CD14-positive monocyte (primary cell): ENCODE measurements at regions not wholly inside any gene's neighbourhood (a gene's known extent, or its start where the extent isn't known, plus 50 kb on each side); places are given as distances from the start of the nearest gene placed in this dataset.

ENCODE experiments used
- DNase-seq, 3 donors: peaks; one replicate each; pipeline ENCODE4 v3.0.0-alpha.2; 2011 to 2022
- H2AFZ ChIP-seq: 2 replicates; pipeline ENCODE4 v1.6.0; 2012; ENCODE audit warnings: mild to moderate bottlenecking, low read depth, low read length, inconsistent platforms; ENCODE audit not compliant: insufficient read depth, poor library complexity, severe bottlenecking
- H3K27ac ChIP-seq, 2 donors: 1 replicate in 1 of 2; 2 replicates in 1 of 2; pipeline ENCODE4 v1.5.1; 2012 to 2013; ENCODE audit warnings: low read length in 2 of 2, control low read depth in 1 of 2, inconsistent platforms in 1 of 2, low read depth in 1 of 2, mild to moderate bottlenecking in 1 of 2
- H3K27me3 ChIP-seq, 2 donors: one replicate each; pipeline versions ENCODE4 v1.6.0 to v1.6.1; 2011 to 2013; ENCODE audit warnings: low read length in 2 of 2; ENCODE audit not compliant: control insufficient read depth in 2 of 2, insufficient read depth in 2 of 2
- H3K36me3 ChIP-seq, 2 donors: replicated peaks in 1 of 2; 1 replicate in 1 of 2; 2 replicates in 1 of 2; pipeline versions ENCODE4 v1.5.1 to v1.6.1; 2012 to 2013; ENCODE audit warnings: low read length in 2 of 2, control low read depth in 1 of 2, inconsistent platforms in 1 of 2, mild to moderate bottlenecking in 1 of 2; ENCODE audit not compliant: insufficient read depth in 2 of 2, control insufficient read depth in 1 of 2
- H3K4me1 ChIP-seq, 2 donors: 1 replicate in 1 of 2; 2 replicates in 1 of 2; pipeline versions ENCODE4 v1.5.1 to v1.6.1; 2012 to 2013; ENCODE audit warnings: low read length in 2 of 2, control low read depth in 1 of 2, inconsistent platforms in 1 of 2, mild to moderate bottlenecking in 1 of 2, moderate library complexity in 1 of 2; ENCODE audit not compliant: insufficient read depth in 2 of 2, control insufficient read depth in 1 of 2
- H3K4me2 ChIP-seq: replicated peaks from 2 replicates; pipeline ENCODE3; 2012; ENCODE audit warnings: low read length, moderate library complexity, mild to moderate bottlenecking; ENCODE audit not compliant: poor library complexity, severe bottlenecking; ENCODE audit errors: extremely low read depth
- H3K4me3 ChIP-seq, 3 experiments: fragments of 200-600 bp in 1 of 3; sonication (generic) in 1 of 3; replicated peaks in 1 of 3; 1 replicate in 2 of 3; 2 replicates in 1 of 3; pipeline ENCODE4 v1.5.1; 2011 to 2013; ENCODE audit warnings: low read length in 3 of 3, mild to moderate bottlenecking in 3 of 3, control low read depth in 2 of 3, low read depth in 2 of 3, inconsistent platforms in 1 of 3, moderate library complexity in 1 of 3
- H3K79me2 ChIP-seq: 2 replicates; pipeline ENCODE4 v1.6.0; 2012; ENCODE audit warnings: mild to moderate bottlenecking, control low read depth, inconsistent platforms, low read length, moderate library complexity; ENCODE audit not compliant: insufficient read depth
- H3K9ac ChIP-seq: 2 replicates; pipeline ENCODE4 v1.6.0; 2017; ENCODE audit warnings: low read length, mild to moderate bottlenecking; ENCODE audit not compliant: insufficient read depth, poor library complexity, severe bottlenecking
- H3K9me3 ChIP-seq, 2 donors: replicated peaks in 1 of 2; 1 replicate in 1 of 2; 2 replicates in 1 of 2; pipeline versions ENCODE4 v1.5.1 to v1.6.1; 2012 to 2013; ENCODE audit warnings: low read length in 2 of 2, control low read depth in 1 of 2; ENCODE audit not compliant: control insufficient read depth in 1 of 2, insufficient read depth in 1 of 2
- H4K20me1 ChIP-seq: 2 replicates; pipeline ENCODE4 v1.6.0; 2012; ENCODE audit warnings: mild to moderate bottlenecking, low read length, control low read depth, moderate library complexity; ENCODE audit not compliant: insufficient read depth
- H3K27ac Mint-ChIP-seq, 7 donors: one replicate each; pipeline ENCODE4 v1.8.0; 2020; ENCODE audit warnings: mild to moderate bottlenecking in 7 of 7, mixed read lengths in 7 of 7, moderate library complexity in 6 of 7, inconsistent platforms in 2 of 7
- H3K27me3 Mint-ChIP-seq, 3 donors: one replicate each; pipeline ENCODE4 v1.8.0; 2021 to 2022; ENCODE audit warnings: low read depth in 3 of 3, mild to moderate bottlenecking in 3 of 3, mixed read lengths in 3 of 3, moderate library complexity in 3 of 3, inconsistent platforms in 1 of 3
- H3K36me3 Mint-ChIP-seq, 2 donors: one replicate each; pipeline ENCODE4 v1.8.0; 2020; ENCODE audit warnings: mixed read lengths in 2 of 2, inconsistent platforms in 1 of 2, mild to moderate bottlenecking in 1 of 2
- H3K4me1 Mint-ChIP-seq: one replicate; pipeline ENCODE4 v1.8.0; 2020; ENCODE audit warnings: mild to moderate bottlenecking, mixed read lengths
- H3K4me3 Mint-ChIP-seq, 2 donors: one replicate each; pipeline ENCODE4 v1.8.0; 2020; ENCODE audit warnings: mild to moderate bottlenecking in 2 of 2, mixed read lengths in 2 of 2, moderate library complexity in 1 of 2
- H3K9me3 Mint-ChIP-seq, 7 donors: one replicate each; pipeline ENCODE4 v1.8.0; 2020 to 2022; ENCODE audit warnings: mixed read lengths in 7 of 7, mild to moderate bottlenecking in 6 of 7, moderate library complexity in 6 of 7, inconsistent platforms in 2 of 7
- CTCF ChIP-seq: fragments of 200-600 bp; IDR thresholded peaks from one replicate; pipeline ENCODE4 v1.8.0; 2022; ENCODE audit warnings: antibody characterized with exemption, mild to moderate bottlenecking
- WGBS: methylation state at CpG from one replicate; pipeline ENCODE4 v1.1.5; 2013; ENCODE audit warnings: missing lambda C conversion rate; ENCODE audit not compliant: insufficient coverage; 5-methylcytosine and 5-hydroxymethylcytosine counted together
- intact Hi-C, 2 donors: fragments of 100-400 bp; cut with micrococcal nuclease; formaldehyde crosslinking; loops; one replicate each; pipeline versions ENCODE4 v1.15.0 to v1.15.1; 2023

GRCh38 chr14:49957089-49957852 is 64.4 kb downstream of the ARF6 start:
- 100% methylated on average over 2 of the region's 7 CpGs for WGBS
- Histone ChIP-seq H3K27ac (no peak overlapping the region), H3K9ac (no peak overlapping the region), H3K9me3 (no peaks in the 10 kb centered on the region), H3K4me1 (peaks cover 12 to 21% of the 10 kb centered on the region in 2 donors), H3K27me3 (no peaks in the 10 kb centered on the region), H3K36me3 (no peaks in the 10 kb centered on the region), H4K20me1 (no peaks in the 10 kb centered on the region), H2AFZ (no peak overlapping the region), H3K4me3 (no peak overlapping the region), H3K4me2 (no peak overlapping the region), H3K79me2 (no peaks in the 10 kb centered on the region)
- Mint-ChIP-seq H3K4me1 (peaks cover 13% of the 10 kb centered on the region), H3K27me3 (peaks cover 1 to 5% (median 2%) of the 10 kb centered on the region in 3 donors), H3K4me3 (no peak overlapping the region), H3K9me3 (no peaks in the 10 kb centered on the region), H3K36me3 (no peaks in the 10 kb centered on the region), H3K27ac (no peak overlapping the region)
- no peak for DNase-seq
- intact Hi-C loops = no loop called here
- TF ChIP-seq CTCF = no peak

GRCh38 chr14:49959822-49960408 is 67.0 kb downstream of the ARF6 start:
- no peak overlapping the region for H2AFZ ChIP-seq
- H3K36me3 ChIP-seq = no peaks in the 10 kb centered on the region
- no peaks in the 10 kb centered on the region for H3K9me3 ChIP-seq
- H3K4me3 ChIP-seq = peak overlapping the region in 1 of 3 experiments; percentile 42
- Mint-ChIP-seq H3K27ac (peak overlapping the region in 1 of 7 donors; percentile 48), H3K27me3 (peaks cover 1 to 5% (median 2%) of the 10 kb centered on the region in 3 donors), H3K36me3 (no peaks in the 10 kb centered on the region), H3K4me3 (no peak overlapping the region), H3K9me3 (no peaks in the 10 kb centered on the region), H3K4me1 (peaks cover 24% of the 10 kb centered on the region)
- peak overlapping the region; percentile 36 for H3K4me2 ChIP-seq
- no peaks in the 10 kb centered on the region for H3K27me3 ChIP-seq
- no peak overlapping the region for H3K27ac ChIP-seq
- intact Hi-C loops = no loop called here
- no peak for TF ChIP-seq CTCF
- no peak overlapping the region for H3K9ac ChIP-seq
- no peak for DNase-seq
- no CpG with 5 or more reads among the region's 9 CpGs for WGBS
- peaks cover 20 to 38% of the 10 kb centered on the region in 2 donors for H3K4me1 ChIP-seq
- H4K20me1 ChIP-seq = no peaks in the 10 kb centered on the region
- no peaks in the 10 kb centered on the region for H3K79me2 ChIP-seq
